ENCODE measurements at regions not wholly inside any gene's neighbourhood (a gene's known extent, or its start where the extent isn't known, plus 50 kb on each side); places are given as distances from the start of the nearest gene placed in this dataset.

GRCh38 chr4:46520361-46520760 is 130.4 kb upstream of the GABRA2 start:
- TF ChIP-seq CTCF (IDR thresholded peaks at IDR 0.05) (no peak), ZFX (IDR thresholded peaks at IDR 0.05; ENCODE audit: borderline replicate concordance) (no peak)

Measured in 22Rv1 (cell line).